NCI-H1930 (cell line): ENCODE measurements at regions not wholly inside any gene's neighbourhood (a gene's known extent, or its start where the extent isn't known, plus 50 kb on each side); places are given as distances from the start of the nearest gene placed in this dataset.
"Not testable (repeated sequence)": the region's sequence is repeated elsewhere in the genome, so short reads cannot be mapped to it uniquely, and the experiment has no call there.

Source experiments
- DNase-seq, 2 experiments: peaks; one replicate each; lab custom pipeline; 2025; lab: John Stamatoyannopoulos, UW

DNA sequence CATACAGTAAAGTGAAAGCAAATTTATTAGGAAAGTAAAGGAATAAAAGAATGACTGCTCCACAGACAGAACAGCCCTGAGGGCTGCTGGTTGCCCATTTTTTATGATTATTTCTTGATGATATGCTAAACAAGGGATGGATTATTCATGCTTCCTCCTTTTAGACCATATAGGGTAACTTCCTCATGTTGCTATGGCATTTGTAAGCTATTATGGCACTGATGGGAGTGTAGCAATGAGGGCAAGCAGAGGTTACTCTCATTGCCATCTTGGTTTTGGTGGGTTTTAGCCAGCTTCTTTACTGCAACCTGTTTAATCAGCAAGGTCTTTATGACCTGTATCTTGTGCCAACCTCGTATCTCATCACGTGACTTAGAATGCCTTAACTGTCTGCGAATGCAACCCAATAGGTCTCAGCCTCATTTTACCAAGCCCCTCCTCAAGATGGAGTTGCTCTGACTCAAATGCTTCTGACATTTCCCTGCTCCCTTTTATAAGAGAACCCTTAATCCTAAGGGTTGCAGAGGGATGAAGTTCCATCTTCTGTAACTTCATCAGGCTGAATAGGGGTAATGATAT, 280.1 kb upstream of the RGS17 start:
- DNase-seq: no peak

DNA sequence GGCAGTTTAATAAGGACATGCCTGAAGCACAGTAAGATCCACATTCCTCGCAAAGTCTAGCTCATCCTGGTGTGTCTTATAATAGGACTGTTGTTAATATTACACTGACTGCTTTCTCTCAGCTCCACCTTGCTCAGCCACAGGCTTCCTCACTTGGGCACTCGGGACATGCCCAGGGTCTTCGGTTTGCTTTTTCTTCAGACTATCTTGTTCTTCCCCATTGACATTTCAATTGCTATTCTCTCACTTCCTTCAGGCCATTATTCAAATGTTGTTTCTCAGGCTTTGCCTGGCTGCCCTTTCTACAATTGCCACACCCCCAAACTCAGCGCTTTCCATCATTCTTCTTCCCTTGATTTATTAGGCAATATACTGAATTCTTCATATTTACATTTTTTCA, 274.8 kb upstream of the RGS17 start:
- no peak for DNase-seq

DNA sequence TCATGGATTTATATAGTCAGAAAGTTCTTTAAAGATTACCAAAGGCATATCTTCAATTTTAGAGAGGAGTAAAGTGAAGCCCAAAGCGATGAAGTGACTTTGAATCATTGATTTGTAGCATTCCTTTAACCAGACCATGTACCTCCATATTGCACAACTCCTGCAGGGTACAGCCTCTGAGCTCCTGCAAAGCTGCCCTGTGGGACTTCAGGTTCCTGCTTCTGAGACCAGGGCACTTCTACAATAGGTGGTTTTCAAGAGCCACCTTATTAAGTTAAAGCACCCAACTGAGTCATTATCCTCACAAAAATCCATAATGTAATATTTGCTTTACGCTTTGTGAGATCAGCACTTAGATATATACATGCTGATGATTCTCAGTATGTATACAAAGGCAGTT, 270.7 kb upstream of the RGS17 start:
- no peak for DNase-seq

DNA sequence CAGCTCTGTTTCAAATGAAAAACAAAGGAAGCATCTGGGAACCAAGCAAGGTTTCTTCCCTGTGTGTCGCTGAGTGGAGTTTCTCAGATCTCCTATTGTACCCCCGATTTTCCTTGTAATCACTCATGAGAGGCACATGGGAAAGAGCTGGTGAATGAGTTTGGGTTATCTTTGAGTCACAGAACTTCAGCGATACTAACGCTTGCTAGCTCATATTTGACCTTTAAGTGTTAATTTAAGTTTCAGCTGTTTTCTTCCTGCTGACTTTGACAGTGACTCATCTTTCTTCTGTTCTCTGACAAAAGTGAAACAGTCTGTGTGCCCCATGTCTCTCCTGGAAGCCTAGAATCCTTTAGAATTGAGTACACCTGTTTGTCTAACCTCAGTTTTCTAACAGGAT, 261.1 kb upstream of the RGS17 start:
- no peak for DNase-seq

DNA sequence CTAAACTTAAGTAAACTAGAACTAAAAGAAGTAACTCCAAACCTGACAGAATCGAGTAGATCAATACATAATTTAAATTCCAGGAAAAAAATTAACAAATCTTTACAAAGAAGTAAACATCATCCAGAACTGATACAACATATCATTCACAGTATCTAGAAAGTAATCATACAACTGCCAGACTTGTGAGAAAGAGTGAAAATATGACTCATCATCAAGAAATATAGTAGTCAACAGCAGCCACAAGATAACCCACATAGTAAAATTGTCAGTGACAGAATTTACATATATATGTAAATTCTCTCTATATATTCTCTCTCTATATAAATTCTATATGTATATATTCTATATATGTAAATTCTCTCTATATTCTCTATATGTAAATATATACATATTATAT, 242.8 kb upstream of the RGS17 start:
- no peak for DNase-seq

DNA sequence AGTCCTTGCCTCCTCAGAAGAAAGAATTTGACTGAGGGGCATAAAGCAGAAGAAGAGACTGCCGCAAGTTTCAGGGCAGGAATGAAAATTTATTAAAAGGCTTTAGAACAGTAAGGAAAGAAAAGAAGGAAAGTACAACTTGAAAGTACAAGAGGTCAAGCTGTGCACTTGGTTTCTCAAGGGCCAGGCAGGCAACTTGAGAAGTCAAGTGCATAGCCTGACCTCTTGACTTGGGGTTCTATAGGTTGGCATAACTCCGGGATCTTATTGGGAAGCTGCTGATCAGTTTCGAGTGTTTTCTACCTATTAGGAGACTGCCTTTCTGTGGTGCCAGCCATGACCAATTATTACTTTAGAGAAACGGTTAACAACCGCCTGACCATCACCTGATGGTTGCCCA, 237.0 kb upstream of the RGS17 start:
- no peak for DNase-seq

DNA sequence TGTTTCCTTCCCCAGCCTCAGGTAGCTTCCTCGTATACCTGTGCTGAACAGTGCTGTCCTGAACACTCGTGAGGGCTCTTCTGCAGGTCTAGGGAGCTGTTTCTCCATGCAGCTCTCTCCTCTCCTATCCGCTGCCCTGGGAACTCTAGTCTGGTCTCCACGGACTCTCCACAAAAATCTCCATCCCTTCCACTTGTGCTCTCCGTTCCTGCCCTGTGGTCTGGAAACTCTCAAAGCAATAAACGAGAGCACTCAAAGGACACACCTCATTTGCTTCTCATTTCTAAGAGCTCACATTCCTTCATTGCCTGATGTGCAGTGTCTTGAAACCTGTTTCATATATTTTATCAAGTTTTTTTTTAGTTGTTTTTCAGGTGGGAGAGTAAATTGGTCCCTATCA, 235.9 kb upstream of the RGS17 start:
- no peak for DNase-seq

DNA sequence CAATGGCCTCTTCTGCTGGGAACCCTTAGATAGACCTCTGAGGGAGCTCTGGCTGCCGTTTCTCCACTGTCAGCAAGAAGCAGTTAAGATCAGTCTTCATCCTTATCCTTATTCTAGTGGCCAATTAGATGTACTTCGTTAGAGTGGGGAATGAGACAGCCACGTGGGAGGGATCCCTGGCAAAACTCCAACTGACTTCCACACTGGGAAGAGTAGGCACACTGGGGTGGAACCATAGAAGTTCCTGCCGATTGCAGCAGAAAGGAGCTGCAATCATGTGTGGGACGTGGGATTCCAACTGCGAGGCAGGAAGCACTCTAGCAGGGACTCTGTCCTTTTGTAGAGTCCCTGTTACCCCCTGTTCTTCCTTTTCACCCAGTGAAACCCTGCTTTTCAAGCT, 226.3 kb upstream of the RGS17 start:
- DNase-seq: no peak

DNA sequence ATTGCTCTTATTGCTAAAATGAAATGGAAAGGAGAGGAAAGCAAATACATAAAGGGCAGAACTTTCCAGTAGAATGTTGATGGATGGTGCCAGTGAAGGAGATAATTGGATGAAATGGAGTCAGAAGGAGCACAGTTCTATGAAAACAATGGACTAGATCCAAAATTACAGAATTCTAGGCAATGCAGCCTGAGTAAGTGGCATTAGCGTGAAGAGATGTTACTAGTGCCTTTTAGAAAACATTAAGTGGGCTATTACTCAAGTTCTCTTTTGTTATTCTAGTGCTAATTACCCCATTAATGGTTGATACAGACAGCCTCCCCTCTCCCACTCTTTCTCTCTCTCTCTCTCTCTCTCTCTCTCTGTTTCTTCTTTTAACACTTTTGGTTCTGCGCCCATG, 209.5 kb upstream of the RGS17 start:
- no peak for DNase-seq

DNA sequence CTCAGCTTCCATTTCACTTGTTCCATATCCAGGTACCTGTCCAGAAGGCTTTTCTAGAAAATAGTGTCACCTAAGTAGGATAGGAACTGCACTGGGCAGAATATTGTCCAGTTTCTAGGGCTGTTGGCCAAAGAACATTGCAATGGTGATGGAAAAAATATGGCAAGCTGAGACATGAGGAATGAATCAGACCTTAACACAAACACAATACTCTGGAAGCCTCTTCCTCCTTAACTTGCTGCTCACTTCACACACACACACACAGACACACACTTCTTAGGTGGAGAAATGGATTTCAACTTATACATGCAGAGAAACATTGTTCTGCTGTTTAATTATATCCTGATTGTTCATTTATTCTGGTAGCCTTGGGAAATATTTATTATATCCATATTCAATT, 203.0 kb upstream of the RGS17 start:
- DNase-seq: no peak

DNA sequence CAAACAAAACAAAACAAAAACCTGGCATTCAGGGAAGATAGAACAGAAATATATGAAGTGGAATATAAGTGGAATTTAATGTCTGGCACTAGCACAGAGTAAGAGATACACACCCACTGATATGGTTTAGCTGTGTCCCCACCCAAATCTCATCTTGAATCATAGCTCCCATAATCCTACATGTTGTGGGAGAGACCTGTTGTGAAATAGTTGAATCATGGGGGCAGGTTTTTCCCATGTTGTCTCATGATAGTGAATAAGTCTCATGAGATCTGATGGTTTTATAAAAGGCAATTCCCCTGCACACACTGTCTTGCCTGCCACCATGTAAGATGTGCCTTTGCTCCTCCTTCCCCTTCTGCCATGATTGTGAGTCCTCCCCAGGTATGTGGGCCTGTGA, 200.1 kb upstream of the RGS17 start:
- not testable (repeated sequence) for DNase-seq

DNA sequence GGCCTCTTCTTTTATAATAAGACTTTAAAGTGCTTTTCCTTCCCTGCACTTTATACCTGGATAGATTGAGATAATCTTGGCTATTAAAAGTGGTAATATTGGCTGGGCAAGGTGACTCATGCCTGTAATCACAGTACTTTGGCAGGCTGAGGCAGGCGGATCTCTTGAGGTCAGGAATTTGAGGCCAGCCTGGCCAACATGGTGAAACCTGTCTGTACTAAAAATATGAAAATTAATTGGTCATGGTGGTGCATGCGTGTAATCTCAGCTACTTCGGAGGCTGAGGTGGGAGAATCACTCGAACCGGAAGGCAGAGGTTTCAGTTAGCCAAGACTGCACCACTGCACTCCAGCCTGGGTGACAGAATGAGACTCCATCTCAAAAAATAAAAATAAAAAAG, 197.1 kb upstream of the RGS17 start:
- DNase-seq: no peak

DNA sequence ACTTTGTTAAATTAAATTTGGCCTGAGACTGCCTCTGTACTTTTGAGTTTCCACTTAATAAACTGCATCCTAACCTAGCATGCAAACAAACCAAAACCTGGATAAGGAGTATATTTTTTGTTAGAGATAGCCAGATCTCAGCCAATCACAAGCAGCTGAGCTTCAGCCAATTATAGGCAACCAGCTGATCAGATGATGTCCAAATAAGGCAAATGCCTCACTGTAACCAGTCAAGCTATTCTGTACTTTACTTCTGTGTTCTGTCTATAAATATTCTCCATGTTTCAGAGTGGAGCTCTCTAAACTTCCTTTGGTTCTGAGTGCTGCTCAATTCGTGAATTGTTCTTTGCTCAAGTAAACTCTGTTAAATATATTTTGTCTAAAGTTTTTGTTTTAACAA, 194.6 kb upstream of the RGS17 start:
- DNase-seq: no peak

DNA sequence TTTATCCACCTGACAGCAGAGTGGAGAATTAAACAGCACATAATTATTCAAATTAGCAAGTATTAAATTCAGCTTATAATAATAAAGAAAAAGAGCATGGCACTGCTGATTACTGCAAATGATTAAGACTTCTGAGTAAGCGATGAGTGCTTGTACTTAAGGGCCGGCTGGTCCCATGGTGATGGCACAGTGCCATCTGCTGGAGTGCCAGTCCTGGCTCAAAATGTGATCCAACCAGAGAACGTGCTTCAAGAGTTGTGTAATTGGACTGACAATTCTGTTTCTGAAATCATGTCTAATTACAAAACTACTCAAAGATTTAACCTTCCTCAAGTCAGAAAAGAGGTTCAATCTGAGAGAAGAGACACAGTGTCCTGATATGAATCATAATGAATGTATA, 181.6 kb upstream of the RGS17 start:
- peak in 1 of 2 experiments; percentile 6 for DNase-seq

DNA sequence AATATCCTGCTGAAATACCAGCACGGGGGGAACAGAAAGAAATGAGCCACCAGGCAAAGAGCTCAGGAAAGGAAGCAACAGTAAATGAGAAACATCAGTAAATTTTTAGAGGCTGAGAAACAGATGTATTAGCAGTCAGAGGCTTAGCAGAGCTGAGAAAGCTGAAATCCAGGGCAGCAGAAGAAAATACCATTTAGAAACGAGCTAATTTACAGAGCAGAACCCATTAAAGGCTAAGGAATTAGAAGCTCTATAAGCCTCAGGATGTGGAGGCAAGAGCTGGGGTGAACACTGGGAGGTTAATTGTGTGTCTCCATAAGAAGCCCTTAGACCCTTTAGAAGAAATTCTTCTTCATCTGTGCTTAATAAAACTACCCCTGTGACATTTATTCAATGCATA, 178.6 kb upstream of the RGS17 start:
- DNase-seq: no peak

DNA sequence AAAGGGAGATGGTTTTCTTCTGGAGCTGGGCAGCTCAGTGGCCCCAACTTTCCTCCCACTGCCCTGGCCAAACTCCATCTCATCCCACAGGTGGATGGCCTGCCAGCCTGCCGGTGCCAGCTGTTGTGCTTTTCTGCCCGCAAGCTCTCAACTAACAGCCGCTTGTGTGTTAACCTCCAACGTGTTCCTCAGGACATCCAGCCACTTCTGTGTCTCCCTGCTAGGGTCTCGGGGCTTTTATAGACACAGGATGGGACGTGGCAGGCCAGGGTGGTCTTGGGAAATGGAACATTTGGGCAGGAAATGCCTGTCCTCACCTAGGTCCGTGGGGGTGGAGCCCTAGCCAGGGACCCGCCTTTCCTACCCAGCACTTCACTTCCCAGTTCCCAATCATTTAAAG, 171.1 kb upstream of the RGS17 start:
- DNase-seq: no peak

DNA sequence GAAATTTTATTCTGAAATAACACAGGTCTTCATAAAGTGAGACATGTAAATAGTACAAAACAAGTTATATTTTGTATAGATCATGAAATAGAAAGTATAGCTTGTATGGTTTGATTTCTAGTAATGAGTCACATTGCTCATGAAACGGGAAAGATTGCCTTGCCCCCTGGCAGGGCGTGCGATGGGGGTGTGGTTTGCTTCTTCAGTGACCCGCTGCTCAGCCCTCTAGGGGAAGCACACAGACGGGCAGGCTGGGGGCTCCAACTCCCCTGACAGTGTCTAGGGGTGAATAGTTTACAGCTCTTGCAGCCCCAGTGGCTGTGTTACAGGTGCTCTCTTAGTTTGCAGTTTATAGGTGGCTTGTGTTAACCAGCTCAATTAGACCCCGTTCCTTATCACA, 170.5 kb upstream of the RGS17 start:
- no peak for DNase-seq

DNA sequence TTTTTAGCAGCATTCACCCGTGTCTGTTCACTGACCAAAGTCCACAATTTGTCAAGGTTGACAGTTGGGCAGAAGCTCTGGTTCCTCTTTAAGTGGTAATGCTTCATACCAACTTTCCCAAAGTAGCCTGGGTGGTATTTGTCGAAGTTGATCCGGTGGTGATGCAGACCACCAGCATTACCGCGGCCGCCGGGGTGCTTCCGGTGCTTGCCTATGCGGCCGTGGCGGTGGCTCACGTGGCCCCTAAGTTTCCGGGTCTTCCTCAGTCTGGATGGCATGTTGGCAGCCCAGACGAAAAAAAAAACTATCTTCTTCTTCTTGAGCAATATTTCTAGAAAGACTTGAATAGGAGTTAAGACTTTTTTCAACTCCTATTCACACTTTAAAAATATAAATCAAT, 151.4 kb upstream of the RGS17 start:
- DNase-seq: not testable (repeated sequence)

DNA sequence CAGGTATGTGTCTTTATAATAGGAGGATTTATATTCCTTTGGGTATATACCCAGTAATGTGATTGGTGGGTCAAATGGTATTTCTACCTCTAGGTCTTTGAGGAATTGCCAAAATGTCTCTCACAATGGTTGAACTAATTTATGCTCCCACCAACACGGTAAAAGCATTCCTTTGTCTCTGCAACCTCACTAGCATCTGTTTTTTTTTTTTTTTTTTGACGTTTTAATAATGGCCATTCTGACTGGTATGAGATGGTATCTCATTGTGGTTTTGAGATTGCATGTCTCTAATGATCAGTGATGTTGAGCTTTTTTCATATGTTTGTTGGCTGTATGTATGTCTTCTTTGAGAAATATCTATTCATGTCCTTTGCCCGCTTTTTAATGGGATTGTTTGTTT, 144.9 kb upstream of the RGS17 start:
- no peak for DNase-seq

DNA sequence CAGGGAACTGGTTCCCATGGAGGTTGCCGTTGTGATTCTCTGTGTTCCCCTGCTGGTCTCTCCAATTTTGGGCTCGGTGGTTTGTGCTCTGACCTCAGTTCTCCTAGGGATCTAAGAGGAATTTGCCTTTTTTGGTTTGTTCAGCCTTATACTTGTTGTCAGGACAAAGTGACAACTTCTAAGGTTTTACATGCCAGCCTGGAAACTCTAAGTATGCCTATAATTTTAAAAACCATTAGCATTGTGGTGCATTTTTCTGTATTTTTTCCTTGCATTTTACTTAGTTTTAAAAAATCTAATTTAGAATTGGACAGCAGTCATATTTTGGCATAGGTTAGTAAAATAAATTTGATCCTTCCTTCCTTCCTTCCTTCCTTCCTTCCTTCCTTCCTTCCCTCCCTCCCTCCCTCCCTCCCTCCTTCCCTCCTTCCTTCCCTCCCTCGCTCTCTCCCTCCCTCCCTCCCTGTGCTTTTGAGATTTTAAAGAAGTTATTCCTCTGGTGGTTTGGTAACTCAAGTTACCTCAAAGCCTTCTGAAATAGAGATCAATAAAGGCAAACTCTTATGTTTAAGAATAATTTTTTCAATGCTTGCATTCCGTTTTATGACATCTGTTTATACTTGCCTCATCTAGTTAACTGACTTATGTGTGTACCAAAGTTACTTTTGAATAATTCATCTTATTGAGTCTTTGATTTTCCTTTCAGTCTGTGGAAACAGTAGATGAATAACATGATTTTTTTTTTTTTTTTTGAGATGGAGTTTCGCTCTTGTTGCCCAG, 141.3 kb upstream of the RGS17 start:
- no peak for DNase-seq

DNA sequence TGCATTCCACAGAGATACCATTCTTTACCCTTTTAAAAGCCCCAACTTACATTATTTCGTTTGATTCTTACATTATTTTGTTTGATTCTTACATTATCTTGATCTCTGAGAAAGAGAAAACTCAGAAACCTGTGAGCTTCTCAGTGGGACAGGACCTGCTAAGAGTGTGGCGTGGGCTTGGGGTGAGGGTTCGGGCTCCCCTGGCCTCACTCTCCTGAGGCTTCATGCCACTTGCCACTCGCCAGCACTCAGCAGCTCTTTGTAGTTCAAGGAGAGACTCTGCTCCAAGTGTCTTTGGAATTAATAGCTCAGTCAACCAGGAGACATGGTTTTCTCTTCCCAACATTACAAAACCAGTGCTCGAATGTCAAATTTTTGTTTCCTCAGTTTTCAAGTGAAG, 132.4 kb upstream of the RGS17 start:
- no peak for DNase-seq

DNA sequence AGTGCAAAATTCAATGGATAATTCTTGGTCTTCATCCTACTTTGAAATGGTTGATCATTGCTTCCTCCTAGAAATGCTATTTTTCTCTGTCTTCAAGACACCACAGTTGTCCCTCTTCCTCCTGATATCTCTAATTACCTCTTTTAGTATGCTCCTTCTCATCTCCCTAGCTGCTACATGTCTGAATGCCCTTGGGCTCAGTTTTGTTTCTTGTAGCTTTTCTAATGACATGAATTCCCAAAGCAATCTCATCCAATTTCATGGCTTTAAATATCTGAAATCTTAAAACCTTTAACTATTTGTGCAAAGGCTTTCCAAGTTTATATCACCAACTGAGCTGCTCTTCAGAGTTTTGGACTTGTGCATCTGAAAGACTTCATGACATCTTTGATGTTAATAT, 120.2 kb upstream of the RGS17 start:
- no peak for DNase-seq

DNA sequence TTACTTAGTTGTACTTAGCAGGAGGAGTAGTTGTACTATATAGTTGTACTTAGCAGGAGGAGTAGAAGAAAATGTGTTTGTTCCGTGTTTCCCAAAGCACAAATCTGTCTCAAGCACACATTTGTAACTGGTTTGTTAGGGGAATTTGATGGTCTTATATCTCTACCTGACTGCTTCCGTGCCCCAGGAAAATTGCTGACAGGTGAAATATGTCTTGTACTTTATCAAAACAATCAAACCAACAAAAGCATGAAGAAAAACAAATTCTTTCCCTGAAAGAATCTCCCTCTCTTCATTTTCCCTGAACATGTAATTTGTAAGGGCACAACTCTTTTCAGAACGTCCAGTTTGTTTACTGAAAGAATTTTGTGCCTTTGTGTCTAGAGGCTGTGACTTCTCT, 106.6 kb upstream of the RGS17 start:
- no peak for DNase-seq

DNA sequence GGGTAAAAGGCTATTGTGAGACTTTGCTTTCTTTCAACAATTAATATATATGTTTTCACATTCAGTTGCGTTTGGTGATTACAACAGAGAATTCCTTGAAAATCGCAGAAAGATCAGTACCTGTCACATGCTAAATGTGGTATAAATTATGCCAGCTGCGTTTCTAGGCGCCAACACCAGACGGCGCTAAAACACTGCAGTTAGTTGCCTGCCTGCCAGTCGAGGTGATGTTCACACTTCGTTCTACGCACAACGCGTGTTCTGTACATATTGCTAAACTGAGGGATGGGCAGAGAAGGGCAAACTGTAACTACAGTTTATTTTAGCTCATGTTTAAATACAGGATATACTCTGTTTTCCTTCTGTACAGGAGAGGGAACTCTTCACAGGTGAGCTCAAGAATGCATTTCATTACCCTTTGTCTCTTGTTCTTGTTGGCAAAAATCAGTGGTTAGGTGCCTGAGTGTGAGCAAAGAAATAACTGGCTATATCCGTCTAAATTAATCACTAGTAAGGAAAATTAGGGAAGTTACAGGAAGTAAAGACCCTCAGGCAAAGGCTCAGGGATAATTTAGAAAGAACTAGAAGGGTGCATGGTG, 100.1 kb upstream of the RGS17 start:
- peak; percentile 6 to 31 for DNase-seq
